HFFc6 (cell line): ENCODE measurements at regions not wholly inside any gene's neighbourhood (a gene's known extent, or its start where the extent isn't known, plus 50 kb on each side); places are given as distances from the start of the nearest gene placed in this dataset.

Experiments
- DNase-seq: peaks from one replicate; pipeline ENCODE4 v3.0.0-alpha.2; 2018
- H3K27ac Mint-ChIP-seq: 2 replicates; pipeline ENCODE4 v1.8.0; 2020; ENCODE audit warnings: mild to moderate bottlenecking, mixed read lengths
- H3K27me3 Mint-ChIP-seq: 2 replicates; pipeline ENCODE4 v1.8.0; 2021; ENCODE audit warnings: mild to moderate bottlenecking, moderate library complexity, mixed read lengths; ENCODE audit not compliant: insufficient read depth
- H3K36me3 Mint-ChIP-seq: 2 replicates; pipeline ENCODE4 v1.8.0; 2021; ENCODE audit warnings: low read depth, mixed read lengths
- H3K4me1 Mint-ChIP-seq: 2 replicates; pipeline ENCODE4 v1.8.0; 2020; ENCODE audit warnings: low read depth, mixed read lengths
- H3K4me3 Mint-ChIP-seq: 2 replicates; pipeline ENCODE4 v1.8.0; 2020; ENCODE audit warnings: mild to moderate bottlenecking, moderate library complexity, mixed read lengths
- H3K9me3 Mint-ChIP-seq: 2 replicates; pipeline ENCODE4 v1.8.0; 2020; ENCODE audit warnings: mild to moderate bottlenecking, mixed read lengths
- CTCF ChIP-seq: fragments of 200-600 bp; sonication (generic); IDR thresholded peaks from 2 replicates; pipeline ENCODE4 v1.5.0; 2021; ENCODE audit warnings: antibody characterized with exemption, mild to moderate bottlenecking

GRCh38 chr18:76568731-76569130 lies 73.7 kb upstream of the ZNF516 start:
- no peak for DNase-seq
- Mint-ChIP-seq H3K9me3 (peaks cover 6% of the 10 kb centered on the region), H3K36me3 (no peaks in the 10 kb centered on the region), H3K4me3 (no peak overlapping the region), H3K4me1 (peaks cover 52% of the 10 kb centered on the region), H3K27me3 (no peaks in the 10 kb centered on the region), H3K27ac (no peak overlapping the region)
- no peak for TF ChIP-seq CTCF

DNA sequence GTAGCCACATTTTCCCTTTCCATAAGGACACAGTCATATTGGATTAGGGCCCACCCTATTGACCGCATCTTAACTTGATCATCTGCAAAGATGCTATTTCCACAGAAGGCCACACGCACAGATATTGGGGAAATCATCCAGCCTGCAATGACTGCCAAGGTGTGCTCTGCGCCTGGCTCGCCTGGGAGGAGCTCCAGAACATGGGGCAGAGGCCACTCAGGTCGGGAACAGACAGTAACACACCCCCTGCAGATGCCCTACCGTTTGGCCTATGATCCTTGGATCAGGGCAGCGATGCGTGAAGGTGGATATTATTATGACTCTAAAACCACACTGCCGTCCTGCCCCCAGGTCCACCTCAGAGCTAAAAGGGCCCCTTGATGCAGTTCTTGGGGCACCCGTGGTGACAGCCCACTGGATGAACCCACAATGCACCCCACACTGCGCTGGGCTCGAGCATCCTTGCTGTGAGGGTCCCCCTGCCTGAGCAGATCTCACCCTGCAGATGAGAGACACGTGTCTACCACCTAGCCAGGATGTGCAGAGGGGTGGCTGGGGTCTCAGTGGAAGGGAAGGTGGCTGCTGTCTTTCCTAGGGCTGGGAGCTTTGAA lies 72.9 kb upstream of the ZNF516 start:
- no peak for DNase-seq
- H3K27ac Mint-ChIP-seq: no peak overlapping the region
- H3K9me3 Mint-ChIP-seq: peaks cover 9% of the 10 kb centered on the region
- no peak for TF ChIP-seq CTCF
- no peaks in the 10 kb centered on the region for H3K27me3 Mint-ChIP-seq
- no peaks in the 10 kb centered on the region for H3K36me3 Mint-ChIP-seq
- H3K4me1 Mint-ChIP-seq: peaks cover 47% of the 10 kb centered on the region
- no peak overlapping the region for H3K4me3 Mint-ChIP-seq

DNA sequence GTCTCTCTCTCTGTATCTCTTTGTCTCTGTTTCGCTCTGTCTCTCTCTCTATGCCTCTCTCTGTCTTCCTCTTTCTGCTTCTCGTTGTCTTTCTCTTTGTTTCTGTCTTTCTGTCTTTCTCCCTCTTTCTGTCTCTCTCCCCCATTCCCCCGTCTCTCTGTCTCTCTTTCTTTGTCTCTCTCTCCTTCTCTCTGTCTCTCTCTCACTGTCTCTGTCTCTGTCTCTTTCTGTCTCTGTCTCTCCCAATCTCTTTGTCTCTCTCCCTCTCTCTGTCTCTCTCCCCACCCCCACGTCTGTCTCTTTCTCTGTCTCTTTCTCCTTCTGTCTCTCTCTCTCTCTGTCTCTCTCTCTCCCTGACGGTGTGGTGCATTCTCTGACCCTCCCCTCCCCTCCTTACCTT lies 71.9 kb upstream of the ZNF516 start:
- no peak for TF ChIP-seq CTCF
- no peak for DNase-seq
- Mint-ChIP-seq H3K9me3 (peaks cover 9% of the 10 kb centered on the region), H3K4me1 (peaks cover 40% of the 10 kb centered on the region), H3K27me3 (no peaks in the 10 kb centered on the region), H3K27ac (peak overlapping the region; percentile 98), H3K4me3 (peak overlapping the region; percentile 47), H3K36me3 (no peaks in the 10 kb centered on the region)

GRCh38 chr18:76565238-76566173 lies 70.5 kb upstream of the ZNF516 start:
- Mint-ChIP-seq H3K27ac (peak overlapping the region; percentile 98), H3K27me3 (no peaks in the 10 kb centered on the region), H3K36me3 (no peaks in the 10 kb centered on the region), H3K4me1 (peaks cover 40% of the 10 kb centered on the region), H3K9me3 (peaks cover 9% of the 10 kb centered on the region), H3K4me3 (peak overlapping the region; percentile 93)
- peak; percentile 90 for DNase-seq
- no peak for TF ChIP-seq CTCF

- H3K4me3 Mint-ChIP-seq: peak overlapping the region; percentile 93
- peak overlapping the region; percentile 98 for H3K27ac Mint-ChIP-seq
- peaks cover 9% of the 10 kb centered on the region for H3K9me3 Mint-ChIP-seq
- peaks cover 40% of the 10 kb centered on the region for H3K4me1 Mint-ChIP-seq
- DNase-seq: no peak
- H3K36me3 Mint-ChIP-seq: no peaks in the 10 kb centered on the region
- H3K27me3 Mint-ChIP-seq: no peaks in the 10 kb centered on the region
- TF ChIP-seq CTCF: no peak
Measured at GRCh38 chr18:76564655-76565237, 69.7 kb upstream of the ZNF516 start.
